ENCODE measurements at regions not wholly inside any gene's neighbourhood (a gene's known extent, or its start where the extent isn't known, plus 50 kb on each side); places are given as distances from the start of the nearest gene placed in this dataset.

DNA sequence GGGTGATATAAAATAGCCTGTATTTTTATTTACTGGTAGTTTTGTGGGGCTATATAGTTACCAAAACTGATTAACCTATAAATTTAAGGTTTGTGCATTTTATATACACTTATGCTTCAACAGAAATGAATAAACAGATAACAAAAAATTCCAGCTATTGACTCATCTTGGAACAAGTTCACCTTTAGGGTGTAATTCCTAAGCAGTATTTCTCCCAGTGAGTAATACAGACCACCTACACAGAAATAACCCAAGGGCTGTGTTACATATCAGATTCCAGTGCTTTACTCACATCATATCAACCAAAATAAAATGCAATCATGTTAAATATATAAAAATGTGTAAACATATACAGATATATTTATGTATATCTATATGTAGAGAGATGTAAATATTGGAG, 345.6 kb downstream of the ADAMTS20 start:
- no peaks in the 10 kb centered on the region for H3F3A ChIP-seq (ENCODE audit: insufficient read depth, low read length, poor library complexity, severe bottlenecking)
- no peaks in the 10 kb centered on the region for H3K36me3 ChIP-seq (ENCODE audit: insufficient read depth, low read length)
- H3K27me3 ChIP-seq (ENCODE audit: insufficient read depth, low read depth, low read length) = no peaks in the 10 kb centered on the region
- TF ChIP-seq RAD21 (conservative IDR thresholded peaks at IDR 0.05) = no peak
- TF ChIP-seq SMC3 (conservative IDR thresholded peaks at IDR 0.05; ENCODE audit: poor library complexity) = no peak
- no peak for TF ChIP-seq EZH2 (IDR thresholded peaks at IDR 0.05; ENCODE audit: borderline replicate concordance, insufficient read depth, low read length, poor library complexity, severe bottlenecking)
- no peak for TF ChIP-seq EP300 (conservative IDR thresholded peaks at IDR 0.05; ENCODE audit: poor library complexity, severe bottlenecking)
- TF ChIP-seq, protein P1, sequence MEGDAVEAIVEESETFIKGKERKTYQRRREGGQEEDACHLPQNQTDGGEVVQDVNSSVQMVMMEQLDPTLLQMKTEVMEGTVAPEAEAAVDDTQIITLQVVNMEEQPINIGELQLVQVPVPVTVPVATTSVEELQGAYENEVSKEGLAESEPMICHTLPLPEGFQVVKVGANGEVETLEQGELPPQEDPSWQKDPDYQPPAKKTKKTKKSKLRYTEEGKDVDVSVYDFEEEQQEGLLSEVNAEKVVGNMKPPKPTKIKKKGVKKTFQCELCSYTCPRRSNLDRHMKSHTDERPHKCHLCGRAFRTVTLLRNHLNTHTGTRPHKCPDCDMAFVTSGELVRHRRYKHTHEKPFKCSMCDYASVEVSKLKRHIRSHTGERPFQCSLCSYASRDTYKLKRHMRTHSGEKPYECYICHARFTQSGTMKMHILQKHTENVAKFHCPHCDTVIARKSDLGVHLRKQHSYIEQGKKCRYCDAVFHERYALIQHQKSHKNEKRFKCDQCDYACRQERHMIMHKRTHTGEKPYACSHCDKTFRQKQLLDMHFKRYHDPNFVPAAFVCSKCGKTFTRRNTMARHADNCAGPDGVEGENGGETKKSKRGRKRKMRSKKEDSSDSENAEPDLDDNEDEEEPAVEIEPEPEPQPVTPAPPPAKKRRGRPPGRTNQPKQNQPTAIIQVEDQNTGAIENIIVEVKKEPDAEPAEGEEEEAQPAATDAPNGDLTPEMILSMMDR (IDR thresholded peaks at IDR 0.05; ENCODE audit: poor library complexity, severe bottlenecking) = no peak
- no peak for TF ChIP-seq POLR2AphosphoS5 (IDR thresholded peaks at IDR 0.05)
- no peak for TF ChIP-seq TAF1 (IDR thresholded peaks at IDR 0.05; ENCODE audit: low read depth)
- TF ChIP-seq MXI1 (conservative IDR thresholded peaks at IDR 0.05; ENCODE audit: poor library complexity, severe bottlenecking) = no peak
- TF ChIP-seq, protein P2, sequence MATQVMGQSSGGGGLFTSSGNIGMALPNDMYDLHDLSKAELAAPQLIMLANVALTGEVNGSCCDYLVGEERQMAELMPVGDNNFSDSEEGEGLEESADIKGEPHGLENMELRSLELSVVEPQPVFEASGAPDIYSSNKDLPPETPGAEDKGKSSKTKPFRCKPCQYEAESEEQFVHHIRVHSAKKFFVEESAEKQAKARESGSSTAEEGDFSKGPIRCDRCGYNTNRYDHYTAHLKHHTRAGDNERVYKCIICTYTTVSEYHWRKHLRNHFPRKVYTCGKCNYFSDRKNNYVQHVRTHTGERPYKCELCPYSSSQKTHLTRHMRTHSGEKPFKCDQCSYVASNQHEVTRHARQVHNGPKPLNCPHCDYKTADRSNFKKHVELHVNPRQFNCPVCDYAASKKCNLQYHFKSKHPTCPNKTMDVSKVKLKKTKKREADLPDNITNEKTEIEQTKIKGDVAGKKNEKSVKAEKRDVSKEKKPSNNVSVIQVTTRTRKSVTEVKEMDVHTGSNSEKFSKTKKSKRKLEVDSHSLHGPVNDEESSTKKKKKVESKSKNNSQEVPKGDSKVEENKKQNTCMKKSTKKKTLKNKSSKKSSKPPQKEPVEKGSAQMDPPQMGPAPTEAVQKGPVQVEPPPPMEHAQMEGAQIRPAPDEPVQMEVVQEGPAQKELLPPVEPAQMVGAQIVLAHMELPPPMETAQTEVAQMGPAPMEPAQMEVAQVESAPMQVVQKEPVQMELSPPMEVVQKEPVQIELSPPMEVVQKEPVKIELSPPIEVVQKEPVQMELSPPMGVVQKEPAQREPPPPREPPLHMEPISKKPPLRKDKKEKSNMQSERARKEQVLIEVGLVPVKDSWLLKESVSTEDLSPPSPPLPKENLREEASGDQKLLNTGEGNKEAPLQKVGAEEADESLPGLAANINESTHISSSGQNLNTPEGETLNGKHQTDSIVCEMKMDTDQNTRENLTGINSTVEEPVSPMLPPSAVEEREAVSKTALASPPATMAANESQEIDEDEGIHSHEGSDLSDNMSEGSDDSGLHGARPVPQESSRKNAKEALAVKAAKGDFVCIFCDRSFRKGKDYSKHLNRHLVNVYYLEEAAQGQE (IDR thresholded peaks at IDR 0.05; ENCODE audit: borderline replicate concordance) = no peak
- H3K9me3 ChIP-seq (ENCODE audit: low read length) = no peaks in the 10 kb centered on the region
- no peak overlapping the region for H3K4me3 ChIP-seq (ENCODE audit: low read length)
- no peaks in the 10 kb centered on the region for H4K20me1 ChIP-seq (ENCODE audit: insufficient read depth)
- H3K9me2 ChIP-seq (ENCODE audit: insufficient read depth, low read length) = no peaks in the 10 kb centered on the region
- no peak overlapping the region for H2AFZ ChIP-seq (ENCODE audit: low read depth, low read length)
- H3K27ac ChIP-seq (ENCODE audit: low read length) = no peak overlapping the region
- H3K9ac ChIP-seq (ENCODE audit: low read length) = no peak overlapping the region
- H3K79me2 ChIP-seq (replicated peaks; ENCODE audit: insufficient read depth, low read length) = no peaks in the 10 kb centered on the region
- H3K4me2 ChIP-seq (ENCODE audit: low read length) = no peak overlapping the region

DNA sequence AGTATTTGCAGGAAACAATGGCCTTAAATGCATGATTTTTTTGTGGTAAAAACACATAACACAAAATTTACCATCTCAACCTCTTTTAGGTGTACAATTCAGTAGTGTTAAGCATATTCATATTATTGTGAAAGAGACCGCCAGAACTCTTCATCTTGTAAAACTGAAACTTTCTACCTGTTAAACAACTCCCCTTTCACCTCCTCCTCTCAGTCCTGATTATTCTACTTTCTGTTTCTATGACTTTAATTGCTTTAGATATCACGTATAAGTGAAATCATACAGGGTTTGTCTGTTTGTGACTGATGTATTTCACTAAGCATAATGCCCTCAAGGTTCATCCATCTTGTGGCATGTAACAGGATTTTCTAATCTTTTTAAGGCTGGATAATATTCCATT, 353.4 kb downstream of the ADAMTS20 start:
- Histone ChIP-seq H3K9me3 (ENCODE audit: low read length) (no peaks in the 10 kb centered on the region), H3K4me3 (ENCODE audit: low read length) (no peak overlapping the region), H3K9ac (ENCODE audit: low read length) (no peak overlapping the region), H3K79me2 (replicated peaks; ENCODE audit: insufficient read depth, low read length) (no peaks in the 10 kb centered on the region), H2AFZ (ENCODE audit: low read depth, low read length) (no peak overlapping the region), H3F3A (ENCODE audit: insufficient read depth, low read length, poor library complexity, severe bottlenecking) (no peaks in the 10 kb centered on the region), H3K27me3 (ENCODE audit: insufficient read depth, low read depth, low read length) (no peaks in the 10 kb centered on the region), H4K20me1 (ENCODE audit: insufficient read depth) (no peaks in the 10 kb centered on the region), H3K36me3 (ENCODE audit: insufficient read depth, low read length) (no peaks in the 10 kb centered on the region), H3K9me2 (ENCODE audit: insufficient read depth, low read length) (no peaks in the 10 kb centered on the region), H3K4me2 (ENCODE audit: low read length) (no peak overlapping the region), H3K27ac (ENCODE audit: low read length) (no peak overlapping the region)
- TF ChIP-seq EZH2 (IDR thresholded peaks at IDR 0.05; ENCODE audit: borderline replicate concordance, insufficient read depth, low read length, poor library complexity, severe bottlenecking) (no peak), RAD21 (conservative IDR thresholded peaks at IDR 0.05) (no peak), MXI1 (conservative IDR thresholded peaks at IDR 0.05; ENCODE audit: poor library complexity, severe bottlenecking) (no peak), POLR2AphosphoS5 (IDR thresholded peaks at IDR 0.05) (no peak)
- TF ChIP-seq, protein P1 (IDR thresholded peaks at IDR 0.05; ENCODE audit: poor library complexity, severe bottlenecking) = no peak
